Naive thymus-derived CD4-positive, alpha-beta T cell (primary cell): ENCODE measurements at regions not wholly inside any gene's neighbourhood (a gene's known extent, or its start where the extent isn't known, plus 50 kb on each side); places are given as distances from the start of the nearest gene placed in this dataset.

Source experiments
- ATAC-seq: fragments of 150-1000 bp; cut with Tn5 transposase; 2 replicates; pipeline ENCODE4 v1.10.0; 2021; ENCODE audit warnings: mild to moderate bottlenecking, moderate library complexity
- CTCF ChIA-PET: fragments of 350-600 bp; sonication (Branson Sonifier 250); formaldehyde crosslinking; loops from one replicate; lab custom pipeline; 2021; ENCODE audit warnings: antibody characterized with exemption; lab: Charles Lee
- POLR2A ChIA-PET: fragments of 350-600 bp; sonication (Branson Sonifier 250); formaldehyde crosslinking; loops from one replicate; lab custom pipeline; 2021; ENCODE audit warnings: antibody characterized with exemption, inconsistent platforms; lab: Charles Lee
- DNase-seq, 9 donors: peaks; one replicate each; pipeline versions ENCODE4 v3.0.0 to v3.0.0-alpha.2; 2020 to 2022; ENCODE audit warnings: mixed read lengths in 1 of 9
- H3K27ac ChIP-seq: one replicate; pipeline ENCODE4 v1.7.0; 2013; ENCODE audit warnings: mild to moderate bottlenecking, low read depth, low read length, moderate library complexity
- H3K27me3 ChIP-seq, 2 donors: one replicate each; pipeline ENCODE4 v1.7.0; 2013; ENCODE audit warnings: low read length in 2 of 2, mild to moderate bottlenecking in 2 of 2, moderate library complexity in 2 of 2; ENCODE audit not compliant: control insufficient read depth in 2 of 2, insufficient read depth in 2 of 2
- H3K36me3 ChIP-seq, 3 experiments: 1 replicate in 2 of 3; 2 replicates in 1 of 3; pipeline ENCODE4 v1.7.0; 2013; ENCODE audit warnings: low read length in 3 of 3, mild to moderate bottlenecking in 3 of 3, moderate library complexity in 1 of 3; ENCODE audit not compliant: insufficient read depth in 3 of 3, control insufficient read depth in 2 of 3
- H3K4me1 ChIP-seq, 2 donors: one replicate each; pipeline ENCODE4 v1.7.0; 2013; ENCODE audit warnings: low read length in 2 of 2, mild to moderate bottlenecking in 2 of 2, moderate library complexity in 1 of 2; ENCODE audit not compliant: control insufficient read depth in 2 of 2, insufficient read depth in 2 of 2
- H3K4me3 ChIP-seq: 2 replicates; pipeline ENCODE4 v1.7.0; 2013; ENCODE audit warnings: mild to moderate bottlenecking, low read length
- H3K9me3 ChIP-seq, 3 experiments: 1 replicate in 2 of 3; 2 replicates in 1 of 3; pipeline ENCODE4 v1.7.0; 2013; ENCODE audit warnings: low read length in 3 of 3; ENCODE audit not compliant: control insufficient read depth in 2 of 3
- H3K27ac Mint-ChIP-seq, 9 donors: one replicate each; pipeline ENCODE4 v1.8.0; 2020 to 2022; ENCODE audit warnings: mixed read lengths in 9 of 9, mild to moderate bottlenecking in 8 of 9, moderate library complexity in 5 of 9, inconsistent platforms in 2 of 9
- H3K27me3 Mint-ChIP-seq, 5 donors: one replicate each; pipeline ENCODE4 v1.8.0; 2021 to 2022; ENCODE audit warnings: mixed read lengths in 5 of 5, mild to moderate bottlenecking in 1 of 5
- H3K36me3 Mint-ChIP-seq, 5 donors: one replicate each; pipeline ENCODE4 v1.8.0; 2020 to 2022; ENCODE audit warnings: mixed read lengths in 5 of 5, mild to moderate bottlenecking in 3 of 5, inconsistent platforms in 1 of 5
- H3K4me1 Mint-ChIP-seq, 7 donors: one replicate each; pipeline ENCODE4 v1.8.0; 2020 to 2022; ENCODE audit warnings: mixed read lengths in 7 of 7, mild to moderate bottlenecking in 3 of 7, inconsistent platforms in 1 of 7
- H3K4me3 Mint-ChIP-seq, 10 donors: one replicate each; pipeline ENCODE4 v1.8.0; 2020 to 2022; ENCODE audit warnings: mild to moderate bottlenecking in 10 of 10, mixed read lengths in 10 of 10, moderate library complexity in 6 of 10, inconsistent platforms in 2 of 10
- H3K9me3 Mint-ChIP-seq, 11 donors: one replicate each; pipeline ENCODE4 v1.8.0; 2020 to 2022; ENCODE audit warnings: mixed read lengths in 11 of 11, mild to moderate bottlenecking in 4 of 11, inconsistent platforms in 1 of 11, moderate library complexity in 1 of 11
- intact Hi-C, 2 donors: fragments of 100-400 bp; cut with micrococcal nuclease; formaldehyde crosslinking; loops; one replicate each; pipeline ENCODE4 v1.15.1; 2023

GRCh38 chr20:52572687-52573086 lies 381.1 kb upstream of the ZFP64 start:
- H3K27ac ChIP-seq: no peak overlapping the region
- H3K4me1 ChIP-seq: no peaks in the 10 kb centered on the region
- no peak for DNase-seq
- ATAC-seq: no peak
- Mint-ChIP-seq H3K27me3 (peaks cover 0 to 12% (median 0%) of the 10 kb centered on the region in 5 donors), H3K4me3 (no peak overlapping the region), H3K36me3 (peaks cover 0 to 8% (median 6%) of the 10 kb centered on the region in 5 donors), H3K27ac (no peak overlapping the region), H3K4me1 (peaks cover 0 to 12% (median 5%) of the 10 kb centered on the region in 7 donors), H3K9me3 (peaks cover 0 to 10% (median 5%) of the 10 kb centered on the region in 11 donors)
- ChIA-PET POLR2A (no interaction called here), CTCF (no interaction called here)
- no peaks in the 10 kb centered on the region for H3K27me3 ChIP-seq
- intact Hi-C loops: no loop called here
- H3K9me3 ChIP-seq: no peaks in the 10 kb centered on the region
- no peaks in the 10 kb centered on the region for H3K36me3 ChIP-seq
- no peak overlapping the region for H3K4me3 ChIP-seq

DNA sequence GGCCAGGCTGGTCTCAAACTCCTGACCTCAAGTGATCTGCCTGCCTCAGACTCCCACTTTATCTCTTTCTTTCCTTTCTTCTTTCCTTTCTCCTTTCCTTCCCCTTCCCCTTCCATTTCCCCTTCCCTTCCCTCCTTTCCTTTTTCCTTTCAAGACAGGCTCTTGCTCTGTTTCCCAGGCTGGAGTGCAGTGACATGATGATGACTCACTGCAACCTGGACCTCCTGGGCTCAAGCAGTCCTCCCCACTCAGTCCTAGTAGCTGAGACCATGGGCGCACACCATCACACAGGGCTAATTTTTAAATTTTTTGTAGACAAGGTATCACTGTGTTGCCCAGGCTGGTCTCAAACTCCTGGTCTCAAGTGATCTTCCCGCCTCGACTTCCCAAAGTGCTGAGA lies 377.6 kb upstream of the ZFP64 start:
- DNase-seq: no peak
- Histone ChIP-seq H3K4me3 (no peak overlapping the region), H3K4me1 (no peaks in the 10 kb centered on the region), H3K27me3 (no peaks in the 10 kb centered on the region), H3K9me3 (no peaks in the 10 kb centered on the region), H3K27ac (no peak overlapping the region), H3K36me3 (no peaks in the 10 kb centered on the region)
- H3K4me1 Mint-ChIP-seq: peaks cover 0 to 12% (median 5%) of the 10 kb centered on the region in 7 donors
- H3K36me3 Mint-ChIP-seq: peaks cover 0 to 4% (median 3%) of the 10 kb centered on the region in 5 donors
- CTCF ChIA-PET: interaction anchor here (1.1 kb wide), 1 partner anchor 9 kb away, joined by 3 read pairs; no protein-coding TSS in a partner anchor
- ATAC-seq: no peak
- POLR2A ChIA-PET: no interaction called here
- H3K4me3 Mint-ChIP-seq: no peak overlapping the region
- H3K9me3 Mint-ChIP-seq: peaks cover 0 to 4% (median 2%) of the 10 kb centered on the region in 11 donors
- H3K27me3 Mint-ChIP-seq: peaks cover 0 to 9% (median 0%) of the 10 kb centered on the region in 5 donors
- intact Hi-C loops: no loop called here
- no peak overlapping the region for H3K27ac Mint-ChIP-seq

DNA sequence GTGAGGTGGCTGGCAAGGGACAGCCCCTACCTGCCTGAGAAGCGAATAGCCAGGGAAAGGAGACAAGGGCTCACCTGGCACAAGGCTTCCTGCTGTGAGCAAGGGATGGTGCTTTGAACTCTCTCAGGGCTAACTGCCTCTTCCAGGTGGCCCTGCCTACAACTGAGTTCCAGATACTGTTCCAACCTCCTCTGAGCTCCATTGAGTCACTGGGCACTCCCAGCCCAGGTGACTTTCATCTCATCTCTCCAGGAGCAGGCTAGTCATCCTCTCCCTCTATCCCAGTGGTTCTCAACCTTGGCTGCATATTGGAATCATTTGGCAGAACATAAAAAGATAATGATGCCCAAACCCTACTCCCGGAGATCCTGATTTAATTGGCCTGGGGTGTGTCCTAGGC lies 374.0 kb upstream of the ZFP64 start:
- intact Hi-C loops: no loop called here
- Histone ChIP-seq H3K4me1 (no peaks in the 10 kb centered on the region), H3K27me3 (no peaks in the 10 kb centered on the region), H3K36me3 (no peaks in the 10 kb centered on the region), H3K9me3 (no peaks in the 10 kb centered on the region), H3K27ac (no peak overlapping the region), H3K4me3 (no peak overlapping the region)
- ATAC-seq (no peak), DNase-seq (no peak)
- Mint-ChIP-seq H3K27ac (no peak overlapping the region), H3K36me3 (no peaks in the 10 kb centered on the region), H3K4me3 (no peak overlapping the region), H3K4me1 (peaks cover 0 to 12% (median 5%) of the 10 kb centered on the region in 7 donors), H3K9me3 (peaks cover 0 to 5% (median 0%) of the 10 kb centered on the region in 11 donors), H3K27me3 (peaks cover 0 to 9% (median 0%) of the 10 kb centered on the region in 5 donors)
- POLR2A ChIA-PET: no interaction called here
- CTCF ChIA-PET: no interaction called here

- Histone ChIP-seq H3K36me3 (no peaks in the 10 kb centered on the region), H3K27ac (no peak overlapping the region), H3K4me3 (no peak overlapping the region), H3K27me3 (no peaks in the 10 kb centered on the region), H3K4me1 (no peaks in the 10 kb centered on the region), H3K9me3 (peaks cover 0 to 8% (median 4%) of the 10 kb centered on the region in 3 experiments)
- no peak for ATAC-seq
- no peak overlapping the region for H3K27ac Mint-ChIP-seq
- H3K4me3 Mint-ChIP-seq: no peak overlapping the region
- peaks cover 0 to 11% (median 3%) of the 10 kb centered on the region in 7 donors for H3K4me1 Mint-ChIP-seq
- H3K36me3 Mint-ChIP-seq: peaks cover 0 to 5% (median 3%) of the 10 kb centered on the region in 5 donors
- peaks cover 4 to 11% (median 7%) of the 10 kb centered on the region in 11 donors for H3K9me3 Mint-ChIP-seq
- ChIA-PET POLR2A (no interaction called here), CTCF (no interaction called here)
- H3K27me3 Mint-ChIP-seq: peaks cover 0 to 8% (median 0%) of the 10 kb centered on the region in 5 donors
- intact Hi-C loops: no loop called here
- DNase-seq: no peak
Observed at GRCh38 chr20:52564594-52564993, 373.0 kb upstream of the ZFP64 start.

DNA sequence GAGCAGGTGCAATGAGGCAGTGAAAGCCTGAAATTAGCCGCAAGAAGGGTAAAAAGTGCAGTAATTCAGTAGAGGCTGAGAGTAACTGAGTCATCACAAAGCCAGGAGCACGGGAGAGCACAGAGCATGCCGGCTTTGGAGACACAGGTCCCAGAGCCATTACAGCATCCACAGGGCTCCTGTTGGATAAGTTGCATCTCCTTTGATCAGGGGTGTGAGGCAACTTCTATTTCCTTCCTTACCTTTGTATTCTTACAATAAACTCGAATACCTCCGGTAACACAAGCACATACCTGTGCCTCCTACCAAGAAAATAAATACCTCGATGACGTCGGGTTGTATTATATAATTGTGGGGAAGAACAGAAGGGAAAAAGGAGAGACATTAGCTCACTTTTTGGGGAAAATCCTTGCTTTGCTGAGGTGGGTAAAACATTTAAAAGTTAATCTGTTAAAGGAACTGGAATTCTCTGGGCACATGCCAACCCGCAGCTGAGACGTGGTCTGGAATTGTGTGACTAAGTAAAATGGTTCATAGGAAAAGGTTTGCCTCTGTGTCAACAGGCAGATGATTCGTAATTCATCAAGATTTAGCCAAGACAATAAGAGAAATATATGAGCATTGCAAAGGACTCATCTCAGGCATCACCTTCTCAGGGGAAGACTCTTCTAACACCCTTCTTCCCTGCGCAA lies 360.7 kb upstream of the ZFP64 start:
- Mint-ChIP-seq H3K9me3 (peaks cover 3 to 27% (median 15%) of the 10 kb centered on the region in 11 donors), H3K36me3 (peaks cover 0 to 10% (median 5%) of the 10 kb centered on the region in 5 donors), H3K27me3 (no peaks in the 10 kb centered on the region), H3K4me3 (no peak overlapping the region), H3K27ac (no peak overlapping the region), H3K4me1 (peaks cover 0 to 3% (median 0%) of the 10 kb centered on the region in 7 donors)
- intact Hi-C loops: no loop called here
- ATAC-seq (no peak), DNase-seq (no peak)
- Histone ChIP-seq H3K4me1 (no peaks in the 10 kb centered on the region), H3K36me3 (no peaks in the 10 kb centered on the region), H3K9me3 (no peaks in the 10 kb centered on the region), H3K4me3 (no peak overlapping the region), H3K27me3 (no peaks in the 10 kb centered on the region), H3K27ac (no peak overlapping the region)
- CTCF ChIA-PET: no interaction called here
- POLR2A ChIA-PET: interaction anchor here (0.8 kb wide), 1 partner anchor 492 kb away, joined by 3 read pairs; no protein-coding TSS in a partner anchor

- Mint-ChIP-seq H3K9me3 (peaks cover 0 to 15% (median 7%) of the 10 kb centered on the region in 11 donors), H3K27me3 (peaks cover 0 to 4% (median 0%) of the 10 kb centered on the region in 5 donors), H3K27ac (no peak overlapping the region), H3K4me1 (peaks cover 0 to 16% (median 3%) of the 10 kb centered on the region in 7 donors), H3K36me3 (peaks cover 0 to 13% (median 0%) of the 10 kb centered on the region in 5 donors), H3K4me3 (no peak overlapping the region)
- Histone ChIP-seq H3K4me3 (no peak overlapping the region), H3K27ac (no peak overlapping the region), H3K4me1 (no peaks in the 10 kb centered on the region), H3K27me3 (no peaks in the 10 kb centered on the region), H3K9me3 (no peaks in the 10 kb centered on the region), H3K36me3 (no peaks in the 10 kb centered on the region)
- DNase-seq: no peak
- intact Hi-C loops: no loop called here
- ATAC-seq: no peak
- CTCF ChIA-PET: no interaction called here
- POLR2A ChIA-PET: no interaction called here
Observed at GRCh38 chr20:52542131-52542530, 350.6 kb upstream of the ZFP64 start.

DNA sequence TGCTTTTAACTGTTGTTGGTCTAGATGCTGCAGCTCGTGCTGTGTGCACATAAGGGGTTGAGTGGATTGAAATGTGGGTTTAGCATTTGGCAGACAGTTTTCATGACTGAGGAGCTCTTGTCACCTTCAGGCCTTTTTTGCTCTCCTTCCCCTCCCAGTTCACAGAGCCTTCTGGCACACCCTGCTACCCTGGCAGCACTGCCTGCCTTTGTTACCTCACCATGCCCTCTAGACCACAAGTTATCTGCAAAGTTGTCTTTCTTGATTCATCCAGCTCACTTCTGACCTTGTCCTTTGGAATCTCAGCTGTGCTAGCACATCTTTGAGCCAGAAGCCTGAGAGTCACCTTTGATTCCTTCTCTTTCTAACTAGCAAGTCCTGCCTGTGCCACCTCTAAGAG lies 348.9 kb upstream of the ZFP64 start:
- H3K4me3 Mint-ChIP-seq: no peak overlapping the region
- no peak overlapping the region for H3K27ac Mint-ChIP-seq
- no peak for DNase-seq
- H3K4me1 ChIP-seq: no peaks in the 10 kb centered on the region
- no peak for ATAC-seq
- H3K27ac ChIP-seq: no peak overlapping the region
- CTCF ChIA-PET: no interaction called here
- H3K27me3 ChIP-seq: no peaks in the 10 kb centered on the region
- H3K27me3 Mint-ChIP-seq: peaks cover 0 to 4% (median 0%) of the 10 kb centered on the region in 5 donors
- intact Hi-C loops: no loop called here
- peaks cover 0 to 7% (median 0%) of the 10 kb centered on the region in 5 donors for H3K36me3 Mint-ChIP-seq
- H3K9me3 Mint-ChIP-seq: peaks cover 0 to 11% (median 5%) of the 10 kb centered on the region in 11 donors
- H3K9me3 ChIP-seq: no peaks in the 10 kb centered on the region
- POLR2A ChIA-PET: no interaction called here
- no peak overlapping the region for H3K4me3 ChIP-seq
- H3K36me3 ChIP-seq: no peaks in the 10 kb centered on the region
- peaks cover 0 to 16% (median 3%) of the 10 kb centered on the region in 7 donors for H3K4me1 Mint-ChIP-seq
